Esophagus squamous epithelium (tissue), 4 donors: ENCODE measurements at regions not wholly inside any gene's neighbourhood (a gene's known extent, or its start where the extent isn't known, plus 50 kb on each side); places are given as distances from the start of the nearest gene placed in this dataset.

Experiments
- POLR2A ChIP-seq, 4 donors: fragments of 450-650 bp; IDR thresholded peaks; one replicate each; pipeline ENCODE4 v1.6.1; 2017; ENCODE audit warnings: antibody characterized with exemption in 4 of 4, mild to moderate bottlenecking in 4 of 4, moderate library complexity in 3 of 4
- TF ChIP-seq, protein P1 (sequence below), 6 experiments: fragments of 450-650 bp in 4 of 6; fragments of 200-600 bp in 2 of 6; sonication (generic) in 2 of 6; IDR thresholded peaks; one replicate each; pipeline ENCODE4 v1.5.1; 2016 to 2019; ENCODE audit warnings: antibody characterized with exemption in 6 of 6, mild to moderate bottlenecking in 4 of 6, moderate library complexity in 4 of 6

DNA sequence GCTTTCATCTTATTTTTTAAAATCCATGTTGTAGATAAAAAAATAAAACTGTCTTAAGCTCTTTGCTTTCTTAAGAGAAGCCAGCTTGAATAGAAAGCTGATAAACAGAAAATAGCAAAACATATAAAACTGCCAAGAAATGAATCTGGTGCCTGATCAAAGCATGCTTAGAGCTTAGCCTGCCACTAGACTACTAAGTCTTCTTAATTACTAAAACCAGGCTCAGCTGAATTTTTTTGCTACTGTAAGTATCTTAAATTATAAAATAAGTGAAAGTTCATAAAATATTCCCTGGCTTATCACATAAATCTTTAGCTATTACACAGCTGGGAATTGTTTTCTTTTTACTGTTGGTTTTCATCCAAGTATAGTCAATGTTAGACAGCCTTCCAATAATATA is 803.9 kb downstream of the DIPK2A start:
- TF ChIP-seq, protein P1, sequence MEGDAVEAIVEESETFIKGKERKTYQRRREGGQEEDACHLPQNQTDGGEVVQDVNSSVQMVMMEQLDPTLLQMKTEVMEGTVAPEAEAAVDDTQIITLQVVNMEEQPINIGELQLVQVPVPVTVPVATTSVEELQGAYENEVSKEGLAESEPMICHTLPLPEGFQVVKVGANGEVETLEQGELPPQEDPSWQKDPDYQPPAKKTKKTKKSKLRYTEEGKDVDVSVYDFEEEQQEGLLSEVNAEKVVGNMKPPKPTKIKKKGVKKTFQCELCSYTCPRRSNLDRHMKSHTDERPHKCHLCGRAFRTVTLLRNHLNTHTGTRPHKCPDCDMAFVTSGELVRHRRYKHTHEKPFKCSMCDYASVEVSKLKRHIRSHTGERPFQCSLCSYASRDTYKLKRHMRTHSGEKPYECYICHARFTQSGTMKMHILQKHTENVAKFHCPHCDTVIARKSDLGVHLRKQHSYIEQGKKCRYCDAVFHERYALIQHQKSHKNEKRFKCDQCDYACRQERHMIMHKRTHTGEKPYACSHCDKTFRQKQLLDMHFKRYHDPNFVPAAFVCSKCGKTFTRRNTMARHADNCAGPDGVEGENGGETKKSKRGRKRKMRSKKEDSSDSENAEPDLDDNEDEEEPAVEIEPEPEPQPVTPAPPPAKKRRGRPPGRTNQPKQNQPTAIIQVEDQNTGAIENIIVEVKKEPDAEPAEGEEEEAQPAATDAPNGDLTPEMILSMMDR (IDR thresholded peaks at IDR 0.05): no peak
- no peak for TF ChIP-seq POLR2A (IDR thresholded peaks at IDR 0.05)
